ENCODE measurements at regions not wholly inside any gene's neighbourhood (a gene's known extent, or its start where the extent isn't known, plus 50 kb on each side); places are given as distances from the start of the nearest gene placed in this dataset.
"Not testable (repeated sequence)": the region's sequence is repeated elsewhere in the genome, so short reads cannot be mapped to it uniquely, and the experiment has no call there.

- no peak for DNase-seq (ENCODE audit: low spot score)
These were observed 220.9 kb upstream of the TUT7 start for GRCh38 chr9:86575137-86575536.

DNA sequence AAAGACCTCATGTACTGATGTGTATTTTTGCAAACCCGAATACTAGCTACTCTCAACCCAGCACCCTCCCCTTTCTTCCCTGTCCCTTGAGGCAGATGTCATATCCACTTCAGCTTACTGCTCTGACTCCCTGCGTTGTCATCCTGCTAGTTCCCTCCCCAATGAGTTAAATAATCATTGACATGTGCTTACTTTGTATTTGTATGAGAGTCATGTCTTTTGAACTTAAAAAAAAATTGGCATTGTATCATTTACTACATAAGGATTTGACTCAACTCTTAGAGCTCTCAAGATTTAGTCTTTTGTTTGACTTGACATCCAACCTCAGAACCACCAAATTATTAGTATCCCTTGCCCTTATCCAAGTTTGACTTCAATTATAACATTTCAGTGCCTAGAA lies 219.7 kb upstream of the TUT7 start:
- no peak for DNase-seq (ENCODE audit: low spot score)

GRCh38 chr9:86572904-86573303 lies 218.7 kb upstream of the TUT7 start:
- DNase-seq (ENCODE audit: low spot score) = no peak

DNA sequence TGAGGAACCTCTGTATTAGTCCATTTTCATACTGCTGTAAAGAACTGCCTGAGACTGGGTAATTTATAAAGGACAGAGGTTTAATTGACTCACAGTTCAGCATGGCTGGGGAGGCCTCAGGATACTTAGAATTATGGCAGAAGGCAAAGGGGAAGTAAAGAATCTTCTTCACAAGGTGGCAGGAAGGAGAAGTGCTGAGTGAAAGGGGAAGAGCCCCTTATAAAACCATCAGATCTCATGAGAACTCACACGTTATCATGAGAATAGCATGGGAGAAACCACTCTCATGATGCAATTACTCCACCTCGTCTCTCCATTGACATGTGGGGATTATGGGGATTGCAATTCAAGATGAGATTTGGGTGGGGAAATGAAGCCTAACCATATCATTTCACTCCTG lies 211.4 kb upstream of the TUT7 start:
- DNase-seq (ENCODE audit: low spot score) = not testable (repeated sequence)

DNA sequence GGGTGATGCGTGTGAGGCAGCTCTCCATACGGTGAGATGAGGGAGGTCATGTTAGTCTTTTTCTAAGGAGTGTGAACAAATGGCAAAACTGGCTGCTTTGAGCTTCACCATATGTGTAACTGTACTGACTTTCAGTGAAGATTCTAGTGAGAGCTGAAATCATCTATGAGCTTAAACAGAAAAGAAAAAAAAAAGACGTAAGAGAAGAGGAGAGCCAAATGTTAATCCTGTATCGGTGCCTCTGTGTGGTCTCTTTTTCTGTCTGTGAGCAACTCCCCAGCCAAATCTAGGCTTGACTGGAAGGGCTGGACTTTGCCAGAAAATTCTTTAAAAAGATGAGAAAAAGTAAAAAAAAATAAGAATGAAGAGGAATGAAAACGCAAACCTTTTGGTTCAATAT lies 209.7 kb upstream of the TUT7 start:
- DNase-seq (ENCODE audit: low spot score) = no peak

DNA sequence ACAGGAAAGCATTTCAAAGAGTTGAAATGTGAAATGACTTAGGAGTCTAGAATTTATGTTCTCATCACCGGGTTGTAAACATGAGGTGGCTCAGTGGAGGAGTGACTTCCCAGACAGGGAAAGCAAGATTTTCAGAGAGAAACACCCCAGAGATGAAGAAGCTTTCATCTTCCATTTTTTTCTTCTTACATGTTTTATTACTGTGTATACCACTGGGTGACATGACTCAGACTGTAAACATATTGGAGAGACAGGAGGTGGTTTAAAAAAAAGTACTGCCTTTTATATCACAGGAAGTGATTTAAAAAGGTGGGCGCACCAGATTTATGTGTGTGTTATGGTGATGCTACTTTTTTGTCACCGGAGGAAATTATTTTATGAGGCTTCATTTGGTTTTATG lies 209.1 kb upstream of the TUT7 start:
- no peak for DNase-seq (ENCODE audit: low spot score)

GRCh38 chr9:86562691-86563090 lies 208.5 kb upstream of the TUT7 start:
- DNase-seq (ENCODE audit: low spot score) = no peak

- DNase-seq (ENCODE audit: low spot score) = no peak
These were observed 203.7 kb upstream of the TUT7 start for GRCh38 chr9:86557918-86558317.

DNA sequence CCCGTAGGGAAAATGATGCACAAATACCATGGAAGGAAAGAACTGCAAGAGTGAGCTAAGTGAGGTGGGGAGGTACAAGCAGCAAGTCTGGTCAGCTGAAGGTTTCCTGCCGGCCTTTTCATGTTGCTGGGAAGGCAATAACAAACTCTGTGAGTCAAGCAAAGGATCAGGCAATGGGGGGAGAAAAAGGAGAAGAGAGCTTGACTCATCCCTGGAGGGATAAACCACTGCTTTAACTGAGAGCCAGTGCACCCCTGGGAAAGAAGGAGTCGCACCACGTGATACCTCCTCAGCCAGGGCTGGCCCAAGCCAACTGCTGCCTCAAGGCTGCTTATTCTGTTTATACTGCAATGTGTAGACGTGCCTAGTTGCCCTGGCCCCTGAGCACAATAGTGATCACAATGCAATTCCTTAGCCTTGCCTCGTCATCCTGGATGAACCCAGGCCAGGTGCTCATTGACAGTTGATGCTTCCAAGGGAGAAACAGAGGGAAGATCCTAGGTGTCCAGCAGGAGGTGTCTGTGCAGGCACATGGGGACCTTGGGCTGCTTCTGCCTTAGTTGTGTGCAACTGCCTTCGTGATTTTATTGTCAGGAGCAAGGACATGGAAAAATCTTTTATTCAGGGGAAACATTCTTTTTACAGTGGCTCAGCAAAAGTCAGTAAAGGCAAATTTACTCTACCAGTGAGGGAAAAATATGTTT lies 203.0 kb upstream of the TUT7 start:
- no peak for DNase-seq (ENCODE audit: low spot score)

- DNase-seq (ENCODE audit: low spot score) = no peak
These were observed 201.5 kb upstream of the TUT7 start for GRCh38 chr9:86555661-86556060.

DNA sequence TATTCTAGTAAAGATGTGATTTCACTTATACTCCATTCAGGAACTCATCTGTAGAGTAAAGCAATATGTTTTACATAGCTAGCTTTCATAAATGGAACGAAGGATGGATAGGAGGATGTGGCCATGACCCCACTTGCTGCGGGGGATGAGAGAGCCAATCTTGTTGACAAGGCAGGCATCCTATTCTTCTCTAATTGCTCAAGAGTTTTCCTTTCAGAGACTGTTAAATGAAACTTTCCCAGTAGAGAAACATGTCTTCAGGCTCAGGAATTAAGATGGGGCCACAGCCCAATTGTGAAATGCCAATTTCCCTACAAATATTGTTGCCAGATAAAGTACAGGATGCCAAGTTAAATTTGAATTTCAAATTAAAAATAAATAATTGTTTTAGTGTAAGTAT lies 196.2 kb upstream of the TUT7 start:
- no peak for DNase-seq (ENCODE audit: low spot score)

- DNase-seq (ENCODE audit: low spot score) = no peak
These were observed 195.7 kb upstream of the TUT7 start for GRCh38 chr9:86549920-86550319.

DNA sequence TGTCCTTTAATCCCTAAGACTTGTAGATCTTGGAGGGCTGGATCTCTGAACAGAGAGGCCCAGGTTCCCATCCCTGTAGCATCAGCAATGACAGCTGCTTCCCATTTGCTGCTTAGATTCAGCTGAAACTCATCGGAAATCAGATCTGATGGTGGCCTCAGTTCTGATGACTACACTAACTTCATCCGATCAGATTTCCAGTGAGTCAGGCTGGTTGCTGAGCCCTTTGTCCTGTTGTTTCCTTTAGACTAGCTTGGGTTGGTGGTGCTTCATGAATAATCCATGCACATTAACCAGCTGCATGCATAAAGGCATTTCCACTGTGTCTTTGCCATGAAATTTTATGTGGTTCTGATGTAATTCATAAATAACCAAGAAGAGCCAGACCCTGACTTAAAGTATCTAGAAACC lies 195.2 kb upstream of the TUT7 start:
- no peak for DNase-seq (ENCODE audit: low spot score)

DNA sequence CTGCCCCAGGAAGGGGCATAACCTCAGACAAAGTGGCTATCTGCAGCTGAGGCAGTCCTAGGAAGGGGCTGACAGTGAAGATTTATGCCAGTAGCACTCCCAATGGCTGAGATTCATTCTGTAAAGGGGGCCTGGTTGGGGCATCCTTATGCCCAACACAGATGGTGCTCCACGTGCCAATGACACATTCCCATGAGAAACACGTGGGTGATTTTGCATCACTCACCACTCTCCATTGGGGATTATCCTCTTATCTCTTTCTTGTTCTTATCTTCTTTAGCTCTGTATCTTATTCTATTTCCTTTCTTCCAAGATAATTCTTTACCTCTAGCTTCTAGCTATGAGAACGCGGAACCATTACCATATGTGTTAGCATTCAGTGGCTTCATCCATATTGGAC lies 194.0 kb upstream of the TUT7 start:
- no peak for DNase-seq (ENCODE audit: low spot score)

GRCh38 chr9:86547571-86547970 lies 193.4 kb upstream of the TUT7 start:
- no peak for DNase-seq (ENCODE audit: low spot score)

- DNase-seq (ENCODE audit: low spot score) = no peak
These were observed 192.5 kb upstream of the TUT7 start for GRCh38 chr9:86546712-86547111.

GRCh38 chr9:86545090-86545489 lies 190.9 kb upstream of the TUT7 start:
- DNase-seq (ENCODE audit: low spot score) = no peak

DNA sequence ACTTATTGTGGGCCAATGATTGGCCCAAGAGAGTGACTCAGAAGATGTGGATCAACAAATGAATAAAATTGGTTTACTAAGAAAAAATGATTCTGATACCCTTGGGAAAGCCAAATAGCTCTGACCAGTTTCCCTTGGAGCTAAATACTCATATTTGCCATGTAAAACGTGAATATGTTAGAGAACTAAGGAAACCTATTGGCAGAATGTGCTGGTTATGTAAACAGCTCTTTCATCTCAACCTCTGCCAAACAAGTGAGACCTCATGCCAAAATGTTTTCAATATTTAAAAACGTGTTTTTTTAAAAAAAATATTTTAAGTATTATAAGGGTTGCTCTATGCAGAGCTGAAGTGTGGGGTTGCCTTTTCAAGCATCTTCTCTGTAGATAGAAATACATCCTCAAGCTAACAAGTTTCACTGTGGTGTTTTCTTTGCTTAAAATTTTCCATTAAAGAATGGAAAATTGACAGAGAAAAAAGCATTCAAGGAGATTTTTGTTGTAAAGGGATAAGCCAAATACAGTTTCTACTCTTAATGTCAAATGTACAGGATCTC lies 186.9 kb upstream of the TUT7 start:
- no peak for DNase-seq (ENCODE audit: low spot score)

- no peak for DNase-seq (ENCODE audit: low spot score)
These were observed 181.3 kb upstream of the TUT7 start for GRCh38 chr9:86535406-86535915.

- no peak for DNase-seq (ENCODE audit: low spot score)
These were observed 180.5 kb upstream of the TUT7 start for GRCh38 chr9:86534572-86535258.

DNA sequence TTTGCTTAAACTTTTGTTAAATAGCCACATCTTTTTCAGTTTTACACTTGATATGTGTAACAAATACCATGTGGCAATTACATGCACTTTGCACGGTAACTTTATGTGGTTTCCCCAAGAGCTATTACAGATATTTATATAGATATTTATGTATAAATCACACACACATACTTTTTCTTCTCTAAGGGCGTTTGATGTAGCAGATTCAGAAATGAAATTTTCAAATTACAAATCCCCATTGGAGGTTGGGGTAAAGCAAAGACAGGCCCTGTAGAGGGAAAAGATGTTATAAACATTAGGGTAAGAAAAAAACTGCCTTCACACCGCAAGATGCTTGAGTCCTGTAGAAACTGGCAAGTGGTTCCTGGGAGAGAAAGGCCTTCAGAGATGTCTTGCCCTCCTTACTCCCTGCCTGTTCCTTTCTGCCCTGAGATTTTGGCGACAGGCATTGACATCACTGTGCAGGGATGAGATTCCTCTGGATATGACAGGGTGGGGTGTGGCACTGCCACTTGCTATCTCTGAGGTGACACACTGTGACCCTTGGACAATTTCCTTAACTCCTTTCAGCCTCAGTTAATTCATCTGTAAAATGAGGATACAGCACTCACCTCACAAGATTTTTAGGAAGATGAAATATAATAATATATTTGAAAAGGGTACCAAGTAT lies 177.9 kb upstream of the TUT7 start:
- no peak for DNase-seq (ENCODE audit: low spot score)

- DNase-seq (ENCODE audit: low spot score) = no peak
These were observed 177.2 kb upstream of the TUT7 start for GRCh38 chr9:86531273-86531970.
